Adrenal gland (tissue), 9 donors: ENCODE measurements at regions not wholly inside any gene's neighbourhood (a gene's known extent, or its start where the extent isn't known, plus 50 kb on each side); places are given as distances from the start of the nearest gene placed in this dataset.

Experiments used
- DNase-seq, 7 donors: peaks; one replicate each; pipeline ENCODE4 v3.0.0-alpha.2; 2019 to 2020
- H3K27ac ChIP-seq, 5 donors: fragments of 200-600 bp; sonication (generic) in 4 of 5; 1 replicate in 3 of 5; 2 replicates in 2 of 5; pipeline versions ENCODE4 v1.5.1 to v1.8.0; 2016 to 2020; ENCODE audit warnings: mild to moderate bottlenecking in 1 of 5
- H3K27me3 ChIP-seq: fragments of 200-600 bp; 2 replicates; pipeline ENCODE4 v1.8.0; 2021
- H3K36me3 ChIP-seq, 2 donors: fragments of 200-600 bp; replicated peaks in 1 of 2; 1 replicate in 1 of 2; 2 replicates in 1 of 2; pipeline versions ENCODE4 v1.5.1 to v1.8.0; 2018 to 2022
- H3K4me1 ChIP-seq, 2 donors: fragments of 200-600 bp; replicated peaks in 1 of 2; 1 replicate in 1 of 2; 2 replicates in 1 of 2; pipeline versions ENCODE4 v1.5.1 to v1.8.0; 2018 to 2021
- H3K4me3 ChIP-seq, 4 donors: fragments of 200-600 bp; sonication (generic) in 3 of 4; one replicate each; pipeline ENCODE4 v1.5.1; 2016 to 2018
- H3K9me3 ChIP-seq, 3 donors: fragments of 200-600 bp; sonication (generic) in 1 of 3; replicated peaks in 1 of 3; 1 replicate in 2 of 3; 2 replicates in 1 of 3; pipeline versions ENCODE4 v1.5.1 to v1.8.0; 2016 to 2021
- CTCF ChIP-seq, 6 experiments: fragments of 450-650 bp in 4 of 6; fragments of 200-600 bp in 2 of 6; sonication (generic) in 1 of 6; IDR thresholded peaks; 1 replicate in 5 of 6; 2 replicates in 1 of 6; pipeline versions ENCODE4 v1.5.1 to v1.8.0; 2016 to 2021; ENCODE audit warnings: antibody characterized with exemption in 6 of 6, mild to moderate bottlenecking in 2 of 6, moderate library complexity in 1 of 6
- POLR2A ChIP-seq, 2 donors: fragments of 450-650 bp; IDR thresholded peaks; one replicate each; pipeline ENCODE4 v1.6.1; 2017; ENCODE audit warnings: antibody characterized with exemption in 2 of 2, mild to moderate bottlenecking in 2 of 2, moderate library complexity in 1 of 2
- WGBS, 4 donors: extraction: QIAGEN DNeasy Blood & Tissue Kit in 2 of 4; methylation state at CpG; one replicate each; pipeline versions ENCODE4 v1.1.5 to v1.1.7; 2013 to 2017; 5-methylcytosine and 5-hydroxymethylcytosine counted together
- intact Hi-C, 2 donors: fragments of 100-400 bp; cut with DNase I; formaldehyde crosslinking; loops; one replicate each; pipeline versions ENCODE4 v1.14.1 to v1.15.0; 2022 to 2023
- donor health status: healthy with polysubstance abuse.
- donor health status: Bipolar disorder and iron deficiency.
- donor health status: DM: yes; HTN: yes; CAD: no.
- donor health status: DM: no; HTN: no; CAD: no.
- donor health status: DM: no; HTN: no; CAD: no.

GRCh38 chr7:140996-141395, 51.4 kb upstream of the FAM20C start:
- 70 to 83% (median 77%) methylated on average over 5 to 6 of the region's 6 CpGs for WGBS, 4 donors
- Histone ChIP-seq H3K27ac (no peak overlapping the region), H3K4me3 (no peak overlapping the region), H3K9me3 (no peaks in the 10 kb centered on the region), H3K36me3 (no peaks in the 10 kb centered on the region), H3K4me1 (peaks cover 0 to 4% of the 10 kb centered on the region in 2 donors), H3K27me3 (no peaks in the 10 kb centered on the region)
- intact Hi-C loops: no loop called here
- DNase-seq: peak in 1 of 7 donors; percentile 8
- TF ChIP-seq POLR2A (IDR thresholded peaks at IDR 0.05) (no peak), CTCF (IDR thresholded peaks at IDR 0.05) (no peak)

- peak in 2 of 7 donors; percentile 14 to 32 for DNase-seq
- H3K4me1 ChIP-seq: peaks cover 0 to 4% of the 10 kb centered on the region in 2 donors
- no peaks in the 10 kb centered on the region for H3K27me3 ChIP-seq
- H3K36me3 ChIP-seq: no peaks in the 10 kb centered on the region
- no peak overlapping the region for H3K4me3 ChIP-seq
- TF ChIP-seq CTCF (IDR thresholded peaks at IDR 0.05): no peak
- no peak for TF ChIP-seq POLR2A (IDR thresholded peaks at IDR 0.05)
- 70 to 80% (median 76%) methylated on average over 4 to 12 of the region's 12 CpGs for WGBS, 4 donors
- peak overlapping the region in 1 of 5 donors; percentile 44 for H3K27ac ChIP-seq
- H3K9me3 ChIP-seq: no peaks in the 10 kb centered on the region
- intact Hi-C loops: no loop called here
These were observed 50.0 kb upstream of the FAM20C start for GRCh38 chr7:142248-142941.
